GM19238 (cell line): ENCODE measurements at regions not wholly inside any gene's neighbourhood (a gene's known extent, or its start where the extent isn't known, plus 50 kb on each side); places are given as distances from the start of the nearest gene placed in this dataset.

Source experiments
- DNase-seq: peaks from one replicate; pipeline ENCODE4 v3.0.0; 2011; ENCODE audit warnings: low spot score; ENCODE audit not compliant: insufficient read length

DNA sequence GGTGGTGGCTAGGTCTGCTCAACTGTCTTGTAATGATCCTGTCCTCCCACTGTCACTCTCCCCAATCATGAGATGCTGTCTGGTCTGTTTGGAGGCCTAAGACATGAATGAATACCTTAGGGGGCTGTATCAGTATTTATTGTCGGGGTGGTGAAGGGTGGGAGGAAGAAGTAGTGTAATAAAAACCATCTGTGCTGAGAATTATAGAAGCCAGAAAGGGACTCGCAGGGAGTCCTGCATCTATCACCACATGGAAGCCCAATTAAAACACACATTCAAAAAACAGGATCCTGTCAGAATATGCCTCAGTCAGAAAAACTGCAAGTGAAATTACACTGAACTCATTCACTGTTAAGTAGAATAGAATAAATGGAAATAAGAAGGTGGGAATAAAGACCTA lies 1134.3 kb upstream of the C9orf72 start:
- no peak for DNase-seq

- DNase-seq = no peak
These were observed 1140.9 kb upstream of the C9orf72 start for GRCh38 chr9:28714188-28714587.

DNA sequence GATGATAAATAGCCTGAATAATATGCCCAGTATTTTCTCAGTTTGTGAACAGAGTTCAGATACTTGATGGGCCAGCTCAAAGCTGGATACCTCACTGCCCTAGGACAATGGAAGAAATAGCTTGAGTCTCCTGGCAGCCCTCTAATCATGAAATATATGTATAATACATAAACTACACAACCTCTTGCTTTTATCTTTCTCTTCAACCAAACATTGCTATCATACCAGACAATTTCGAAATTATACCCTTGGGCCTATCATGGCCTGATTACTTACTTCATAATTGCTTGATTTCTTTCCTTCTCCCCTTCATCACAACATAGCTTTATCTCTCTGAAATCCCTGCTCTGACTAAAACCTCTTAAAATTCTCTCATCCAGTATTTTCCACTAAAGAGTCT lies 1144.9 kb upstream of the C9orf72 start:
- no peak for DNase-seq

DNA sequence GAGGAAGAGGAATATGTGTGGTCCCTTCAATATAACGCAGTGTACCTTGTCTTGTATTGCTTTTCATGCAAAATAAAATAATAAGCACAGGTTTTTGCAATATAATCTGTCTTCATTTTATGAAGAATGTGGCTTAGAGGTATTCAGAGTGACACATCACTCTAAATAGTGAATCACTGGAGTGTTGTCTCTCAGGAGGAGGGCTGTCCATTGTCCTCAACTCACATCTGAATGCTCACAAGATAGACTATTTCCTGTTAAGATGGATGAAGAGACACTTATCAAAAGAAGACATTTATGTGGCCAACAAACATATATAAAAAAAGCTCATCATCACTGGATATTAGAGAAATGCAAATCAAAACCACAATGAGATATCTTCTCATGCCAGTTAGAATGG lies 1147.5 kb upstream of the C9orf72 start:
- DNase-seq = no peak

DNA sequence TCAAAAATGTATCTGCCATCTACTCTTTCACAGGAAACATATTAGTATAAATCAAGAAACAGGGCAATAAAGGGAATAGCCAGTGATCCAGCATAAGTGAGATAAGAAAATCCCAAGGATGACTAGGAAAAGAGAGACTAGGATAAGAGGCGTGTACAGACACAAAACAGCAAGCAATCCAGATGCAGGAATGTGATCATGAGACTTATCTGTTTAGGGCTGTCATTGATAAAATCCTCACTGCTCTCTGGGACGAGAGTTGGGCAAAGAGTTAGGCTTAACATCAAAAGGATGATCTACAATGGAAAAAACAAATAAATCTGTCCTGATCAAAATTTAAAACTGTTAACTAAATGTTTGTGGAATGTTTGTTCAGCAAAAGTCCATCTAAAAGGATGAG lies 1156.8 kb upstream of the C9orf72 start:
- no peak for DNase-seq

- DNase-seq = no peak
These were observed 1162.6 kb upstream of the C9orf72 start for GRCh38 chr9:28735738-28736342.

- no peak for DNase-seq
These were observed 1168.2 kb upstream of the C9orf72 start for GRCh38 chr9:28741459-28741858.

DNA sequence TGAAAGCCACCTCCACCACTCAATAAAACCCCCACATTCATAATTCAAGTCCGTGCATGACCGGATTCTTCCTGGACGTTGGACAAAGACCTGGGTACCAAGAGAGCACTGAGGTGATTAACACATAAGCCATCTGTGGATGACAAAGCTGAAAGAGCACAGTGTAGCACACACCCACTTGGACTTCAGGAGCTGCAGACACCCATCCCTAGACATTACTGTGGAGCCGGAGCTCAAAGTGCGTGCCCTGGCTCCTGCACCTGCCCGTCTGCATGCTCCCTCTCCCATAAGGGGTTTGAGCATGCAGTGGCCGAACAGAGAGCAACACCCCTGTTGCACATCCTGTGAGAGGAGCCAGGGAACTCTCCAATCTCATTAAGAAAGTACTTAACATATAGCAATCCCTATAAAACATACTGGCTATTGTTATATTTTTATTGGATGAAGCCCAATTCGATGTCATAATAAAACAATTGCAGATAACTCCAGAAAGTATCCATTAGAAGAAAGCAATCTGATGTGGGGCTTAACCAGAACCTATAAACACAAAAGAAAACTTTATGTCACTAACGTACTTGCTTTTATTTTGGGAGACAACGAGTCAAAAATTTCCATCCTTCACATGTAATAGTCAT lies 1174.2 kb upstream of the C9orf72 start:
- DNase-seq = no peak

- DNase-seq = no peak
These were observed 1176.9 kb upstream of the C9orf72 start for GRCh38 chr9:28750136-28750535.

DNA sequence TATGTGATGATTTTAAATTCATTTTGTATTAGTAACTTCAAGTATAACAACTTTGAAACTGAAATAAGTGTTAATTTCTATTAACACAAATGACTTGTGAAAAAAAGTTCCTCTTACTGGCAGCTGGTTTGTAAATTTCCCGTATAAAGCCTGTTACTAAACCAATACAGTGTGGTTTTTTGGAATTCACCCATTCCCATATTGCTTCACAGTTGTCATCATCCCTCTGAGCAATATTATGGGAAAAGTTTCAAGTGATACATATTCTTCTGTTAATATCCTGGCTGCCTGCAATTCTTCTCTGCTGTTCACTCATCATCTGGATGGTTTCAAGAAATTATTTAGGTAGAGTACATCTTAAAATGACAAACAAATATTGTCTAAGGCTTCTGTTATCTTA lies 1185.1 kb upstream of the C9orf72 start:
- no peak for DNase-seq

- DNase-seq = no peak
These were observed 1185.7 kb upstream of the C9orf72 start for GRCh38 chr9:28758971-28759370.

DNA sequence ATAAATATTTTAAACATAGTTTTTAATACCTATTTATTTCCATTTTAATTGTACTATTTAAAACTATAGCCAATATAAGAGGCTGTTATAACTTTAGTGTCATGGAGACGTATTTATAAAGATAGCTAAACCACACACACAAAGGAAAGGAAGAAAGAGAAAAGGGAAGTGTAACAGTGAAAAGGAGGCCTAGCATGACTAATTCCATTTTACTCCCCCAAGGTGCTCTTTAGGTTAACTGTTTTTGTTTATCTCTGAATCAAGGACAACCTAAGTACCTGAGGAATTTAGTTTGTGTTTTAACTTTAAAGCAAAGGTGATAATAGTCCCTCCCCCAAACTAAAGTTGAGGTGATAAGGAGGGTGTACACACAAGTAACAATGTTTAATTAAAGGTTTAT lies 1188.9 kb upstream of the C9orf72 start:
- DNase-seq = no peak

GRCh38 chr9:28764532-28764931 lies 1191.3 kb upstream of the C9orf72 start:
- DNase-seq = no peak

DNA sequence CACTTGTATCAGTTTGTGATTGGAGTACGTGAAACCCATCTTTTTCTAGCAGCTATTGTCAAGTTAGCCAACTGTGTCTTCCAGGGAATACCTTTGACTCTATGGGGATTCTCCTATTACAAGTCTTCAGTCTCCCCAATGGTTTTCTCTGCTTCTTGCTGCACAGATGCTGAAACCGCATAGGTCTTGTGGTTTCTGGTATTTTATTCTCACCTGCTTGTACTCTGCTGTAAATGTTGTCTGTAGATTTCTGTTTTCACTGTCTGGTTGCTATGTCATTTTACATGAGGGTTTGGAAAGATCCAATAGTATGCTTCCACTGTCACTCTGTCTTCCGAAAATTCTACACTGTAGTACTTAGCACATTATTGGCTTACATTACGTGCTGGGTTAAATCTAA lies 1196.9 kb upstream of the C9orf72 start:
- DNase-seq = no peak

GRCh38 chr9:28770827-28771226 lies 1197.5 kb upstream of the C9orf72 start:
- DNase-seq = no peak

GRCh38 chr9:28774433-28775235 lies 1201.4 kb upstream of the C9orf72 start:
- no peak for DNase-seq

- no peak for DNase-seq
These were observed 1206.0 kb upstream of the C9orf72 start for GRCh38 chr9:28779243-28779642.

GRCh38 chr9:28781481-28781880 lies 1208.2 kb upstream of the C9orf72 start:
- no peak for DNase-seq

- DNase-seq = no peak
These were observed 1209.3 kb upstream of the C9orf72 start for GRCh38 chr9:28782630-28783029.

DNA sequence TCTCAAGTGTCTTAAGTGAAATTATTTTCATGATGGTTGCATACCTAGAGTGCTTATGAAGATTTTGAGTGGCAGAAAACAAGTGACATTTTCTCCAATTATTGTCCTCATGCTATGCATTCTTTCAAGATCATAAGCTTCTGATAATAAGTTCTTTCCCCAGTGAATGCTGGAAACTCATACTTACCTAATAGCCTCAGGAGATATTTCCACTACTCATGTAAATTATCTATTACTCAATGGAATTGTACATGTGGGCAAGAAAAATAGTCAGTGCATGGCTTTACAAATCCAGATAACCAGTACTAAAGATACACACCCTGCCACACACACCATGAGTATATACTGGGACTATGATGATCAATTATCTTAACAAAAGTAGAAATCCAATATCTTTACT lies 1219.4 kb upstream of the C9orf72 start:
- DNase-seq = no peak

DNA sequence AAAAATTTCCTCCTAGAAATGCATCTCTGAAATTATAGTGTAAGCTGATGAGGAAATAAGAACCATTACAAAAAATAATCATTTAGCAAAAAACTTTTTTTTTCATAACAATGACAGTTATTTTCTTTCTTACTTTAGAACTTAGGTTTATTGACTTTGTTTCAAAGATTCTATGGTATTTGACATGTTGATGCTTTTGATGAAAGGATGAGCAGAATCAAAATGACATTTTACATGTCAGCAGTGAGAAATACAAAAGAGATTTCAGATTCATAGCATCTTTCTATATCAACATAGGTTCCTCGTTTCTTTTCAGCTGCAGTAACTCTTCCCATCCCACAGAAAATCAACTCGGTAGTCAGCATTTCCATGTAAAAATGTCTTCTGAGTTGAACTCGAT lies 1226.6 kb upstream of the C9orf72 start:
- DNase-seq = no peak

GRCh38 chr9:28801144-28801799 lies 1228.0 kb upstream of the C9orf72 start:
- DNase-seq = no peak
